ENCODE measurements at regions not wholly inside any gene's neighbourhood (a gene's known extent, or its start where the extent isn't known, plus 50 kb on each side); places are given as distances from the start of the nearest gene placed in this dataset.

- ATAC-seq (ENCODE audit: insufficient read depth, low FRiP score) (no peak), DNase-seq (peak; percentile 17 to 76 (median 71))
- Histone ChIP-seq H3K27ac (ENCODE audit: low read depth in 1 of 2, low read length in 1 of 2) (no peak overlapping the region), H3K4me3 (no peak overlapping the region), H3K36me3 (ENCODE audit: control insufficient read depth in 4 of 4, insufficient read depth in 4 of 4, low read length in 4 of 4) (no peaks in the 10 kb centered on the region), H3K4me1 (ENCODE audit: control insufficient read depth in 5 of 5, insufficient read depth in 5 of 5, low read length in 5 of 5) (peaks cover 0 to 15% (median 0%) of the 10 kb centered on the region in 5 donors), H3K9ac (ENCODE audit: insufficient read depth in 1 of 2, low read length in 2 of 2) (no peak overlapping the region), H3K27me3 (ENCODE audit: control insufficient read depth in 3 of 3, insufficient read depth in 3 of 3, low read length in 2 of 3) (no peaks in the 10 kb centered on the region), H3K9me3 (ENCODE audit: control insufficient read depth in 4 of 4, insufficient read depth in 3 of 4, low read length in 3 of 4) (no peaks in the 10 kb centered on the region)
- TF ChIP-seq CTCF (IDR thresholded peaks at IDR 0.05; ENCODE audit: control extremely low read depth, extremely low read depth): no peak
- WGBS, 2 donors: 44 to 64% methylated on average over 4 of the region's 4 CpGs
Measured at GRCh38 chr10:52566471-52567246, 205.9 kb downstream of the MBL2 start.

GRCh38 chr10:52567247-52567580, 205.4 kb downstream of the MBL2 start:
- Histone ChIP-seq H3K4me1 (ENCODE audit: control insufficient read depth in 5 of 5, insufficient read depth in 5 of 5, low read length in 5 of 5) (peaks cover 0 to 15% (median 0%) of the 10 kb centered on the region in 5 donors), H3K27ac (ENCODE audit: low read depth in 1 of 2, low read length in 1 of 2) (no peak overlapping the region), H3K9ac (ENCODE audit: insufficient read depth in 1 of 2, low read length in 2 of 2) (no peak overlapping the region), H3K36me3 (ENCODE audit: control insufficient read depth in 4 of 4, insufficient read depth in 4 of 4, low read length in 4 of 4) (no peaks in the 10 kb centered on the region), H3K4me3 (no peak overlapping the region), H3K9me3 (ENCODE audit: control insufficient read depth in 4 of 4, insufficient read depth in 3 of 4, low read length in 3 of 4) (no peaks in the 10 kb centered on the region), H3K27me3 (ENCODE audit: control insufficient read depth in 3 of 3, insufficient read depth in 3 of 3, low read length in 2 of 3) (no peaks in the 10 kb centered on the region)
- ATAC-seq (ENCODE audit: insufficient read depth, low FRiP score) (no peak), DNase-seq (no peak)
- 86 to 87% methylated on average over 3 of the region's 3 CpGs for WGBS, 2 donors
- TF ChIP-seq CTCF (IDR thresholded peaks at IDR 0.05; ENCODE audit: control extremely low read depth, extremely low read depth): no peak

- Histone ChIP-seq H3K4me3 (no peak overlapping the region), H3K36me3 (ENCODE audit: control insufficient read depth in 4 of 4, insufficient read depth in 4 of 4, low read length in 4 of 4) (no peaks in the 10 kb centered on the region), H3K9me3 (ENCODE audit: control insufficient read depth in 4 of 4, insufficient read depth in 3 of 4, low read length in 3 of 4) (no peaks in the 10 kb centered on the region), H3K4me1 (ENCODE audit: control insufficient read depth in 5 of 5, insufficient read depth in 5 of 5, low read length in 5 of 5) (peaks cover 0 to 15% (median 0%) of the 10 kb centered on the region in 5 donors), H3K9ac (ENCODE audit: insufficient read depth in 1 of 2, low read length in 2 of 2) (no peak overlapping the region), H3K27ac (ENCODE audit: low read depth in 1 of 2, low read length in 1 of 2) (no peak overlapping the region), H3K27me3 (ENCODE audit: control insufficient read depth in 3 of 3, insufficient read depth in 3 of 3, low read length in 2 of 3) (no peaks in the 10 kb centered on the region)
- DNase-seq: no peak
- WGBS, 2 donors: 95 to 98% methylated on average over 2 of the region's 2 CpGs
- no peak for TF ChIP-seq CTCF (IDR thresholded peaks at IDR 0.05; ENCODE audit: control extremely low read depth, extremely low read depth)
- ATAC-seq (ENCODE audit: insufficient read depth, low FRiP score): no peak
Measured at GRCh38 chr10:52568309-52568708, 204.3 kb downstream of the MBL2 start.

- Histone ChIP-seq H3K36me3 (ENCODE audit: control insufficient read depth in 4 of 4, insufficient read depth in 4 of 4, low read length in 4 of 4) (no peaks in the 10 kb centered on the region), H3K4me1 (ENCODE audit: control insufficient read depth in 5 of 5, insufficient read depth in 5 of 5, low read length in 5 of 5) (peaks cover 0 to 23% (median 2%) of the 10 kb centered on the region in 5 donors), H3K9me3 (ENCODE audit: control insufficient read depth in 4 of 4, insufficient read depth in 3 of 4, low read length in 3 of 4) (no peaks in the 10 kb centered on the region), H3K4me3 (no peak overlapping the region), H3K27me3 (ENCODE audit: control insufficient read depth in 3 of 3, insufficient read depth in 3 of 3, low read length in 2 of 3) (no peaks in the 10 kb centered on the region), H3K9ac (ENCODE audit: insufficient read depth in 1 of 2, low read length in 2 of 2) (no peak overlapping the region), H3K27ac (ENCODE audit: low read depth in 1 of 2, low read length in 1 of 2) (no peak overlapping the region)
- WGBS, 2 donors: 87 to 92% methylated on average over 1 of the region's 1 CpG
- TF ChIP-seq CTCF (IDR thresholded peaks at IDR 0.05; ENCODE audit: control extremely low read depth, extremely low read depth): no peak
- no peak for DNase-seq
- ATAC-seq (ENCODE audit: insufficient read depth, low FRiP score): no peak
Measured at GRCh38 chr10:52570490-52570889, 202.1 kb downstream of the MBL2 start.

Data from lung (tissue), 11 donors.